ENCODE measurements at regions not wholly inside any gene's neighbourhood (a gene's known extent, or its start where the extent isn't known, plus 50 kb on each side); places are given as distances from the start of the nearest gene placed in this dataset.

GRCh38 chr4:62168681-62169080 lies 968.6 kb downstream of the ADGRL3 start:
- Mint-ChIP-seq H3K27ac (no peak overlapping the region), H3K9me3 (peaks cover 14 to 15% of the 10 kb centered on the region in 2 donors), H3K36me3 (no peaks in the 10 kb centered on the region)
- DNase-seq (ENCODE audit: low spot score in 2 of 2) (no peak), ATAC-seq (no peak)

GRCh38 chr4:62162606-62163005 lies 962.5 kb downstream of the ADGRL3 start:
- Mint-ChIP-seq H3K27ac (no peak overlapping the region), H3K9me3 (peaks cover 22 to 31% of the 10 kb centered on the region in 2 donors), H3K36me3 (peaks cover 8 to 10% of the 10 kb centered on the region in 2 donors)
- no peak for ATAC-seq
- DNase-seq (ENCODE audit: low spot score in 2 of 2) = no peak

- Mint-ChIP-seq H3K9me3 (peaks cover 29% of the 10 kb centered on the region in 2 donors), H3K27ac (no peak overlapping the region), H3K36me3 (peaks cover 8 to 10% of the 10 kb centered on the region in 2 donors)
- DNase-seq (ENCODE audit: low spot score in 2 of 2) (no peak), ATAC-seq (no peak)
Observed at GRCh38 chr4:62161446-62161845, 961.3 kb downstream of the ADGRL3 start.

- no peak for DNase-seq (ENCODE audit: low spot score in 2 of 2)
- Mint-ChIP-seq H3K27ac (no peak overlapping the region), H3K9me3 (peaks cover 21 to 28% of the 10 kb centered on the region in 2 donors), H3K36me3 (peaks cover 8 to 10% of the 10 kb centered on the region in 2 donors)
- no peak for ATAC-seq
Observed at GRCh38 chr4:62159876-62160275, 959.8 kb downstream of the ADGRL3 start.

GRCh38 chr4:62159306-62159705 lies 959.2 kb downstream of the ADGRL3 start:
- no peak for ATAC-seq
- H3K27ac Mint-ChIP-seq = no peak overlapping the region
- H3K9me3 Mint-ChIP-seq = peaks cover 16 to 25% of the 10 kb centered on the region in 2 donors
- DNase-seq (ENCODE audit: low spot score in 2 of 2) = no peak
- H3K36me3 Mint-ChIP-seq = peaks cover 8 to 10% of the 10 kb centered on the region in 2 donors

GRCh38 chr4:62156205-62156604 lies 956.1 kb downstream of the ADGRL3 start:
- Mint-ChIP-seq H3K36me3 (peaks cover 8 to 19% of the 10 kb centered on the region in 2 donors), H3K27ac (no peak overlapping the region), H3K9me3 (peaks cover 38 to 47% of the 10 kb centered on the region in 2 donors)
- ATAC-seq (no peak), DNase-seq (ENCODE audit: low spot score in 2 of 2) (no peak)

- ATAC-seq = no peak
- no peak overlapping the region for H3K27ac Mint-ChIP-seq
- no peaks in the 10 kb centered on the region for H3K36me3 Mint-ChIP-seq
- peaks cover 14 to 15% of the 10 kb centered on the region in 2 donors for H3K9me3 Mint-ChIP-seq
- no peak for DNase-seq (ENCODE audit: low spot score in 2 of 2)
Observed at GRCh38 chr4:62145276-62145675, 945.1 kb downstream of the ADGRL3 start.

- H3K27ac Mint-ChIP-seq = no peak overlapping the region
- ATAC-seq (no peak), DNase-seq (ENCODE audit: low spot score in 2 of 2) (no peak)
- peaks cover 13 to 15% of the 10 kb centered on the region in 2 donors for H3K9me3 Mint-ChIP-seq
- no peaks in the 10 kb centered on the region for H3K36me3 Mint-ChIP-seq
Observed at GRCh38 chr4:62144431-62144830, 944.3 kb downstream of the ADGRL3 start.

GRCh38 chr4:62135565-62136156 lies 935.5 kb downstream of the ADGRL3 start:
- DNase-seq (ENCODE audit: low spot score in 2 of 2) (no peak), ATAC-seq (no peak)
- peaks cover 0 to 2% of the 10 kb centered on the region in 2 donors for H3K36me3 Mint-ChIP-seq
- peaks cover 26 to 30% of the 10 kb centered on the region in 2 donors for H3K9me3 Mint-ChIP-seq
- no peak overlapping the region for H3K27ac Mint-ChIP-seq

GRCh38 chr4:62133977-62134376 lies 933.9 kb downstream of the ADGRL3 start:
- DNase-seq (ENCODE audit: low spot score in 2 of 2) = no peak
- Mint-ChIP-seq H3K36me3 (peaks cover 0 to 6% of the 10 kb centered on the region in 2 donors), H3K27ac (no peak overlapping the region), H3K9me3 (peaks cover 29% of the 10 kb centered on the region in 2 donors)
- no peak for ATAC-seq

- no peak for ATAC-seq
- no peak overlapping the region for H3K27ac Mint-ChIP-seq
- DNase-seq (ENCODE audit: low spot score in 2 of 2) = no peak
- peaks cover 23 to 24% of the 10 kb centered on the region in 2 donors for H3K9me3 Mint-ChIP-seq
- peaks cover 0 to 6% of the 10 kb centered on the region in 2 donors for H3K36me3 Mint-ChIP-seq
Observed at GRCh38 chr4:62133101-62133897, 933.2 kb downstream of the ADGRL3 start.

- H3K36me3 Mint-ChIP-seq = peaks cover 0 to 6% of the 10 kb centered on the region in 2 donors
Observed at GRCh38 chr4:62131049-62131448, 930.9 kb downstream of the ADGRL3 start.

GRCh38 chr4:62130637-62131036 lies 930.5 kb downstream of the ADGRL3 start:
- Mint-ChIP-seq H3K27ac (no peak overlapping the region), H3K36me3 (peaks cover 0 to 6% of the 10 kb centered on the region in 2 donors), H3K9me3 (peaks cover 21 to 30% of the 10 kb centered on the region in 2 donors)
- DNase-seq (ENCODE audit: low spot score in 2 of 2) = no peak
- no peak for ATAC-seq

More at GRCh38 chr4:62131049-62131448, 930.9 kb downstream of the ADGRL3 start:
- ATAC-seq (no peak), DNase-seq (ENCODE audit: low spot score in 2 of 2) (no peak)
- Mint-ChIP-seq H3K27ac (no peak overlapping the region), H3K9me3 (peaks cover 23 to 30% of the 10 kb centered on the region in 2 donors)

- ATAC-seq (no peak), DNase-seq (ENCODE audit: low spot score in 2 of 2) (no peak)
- Mint-ChIP-seq H3K27ac (no peak overlapping the region), H3K36me3 (peaks cover under 1 to 6% of the 10 kb centered on the region in 2 donors), H3K9me3 (peaks cover 17 to 30% of the 10 kb centered on the region in 2 donors)
Observed at GRCh38 chr4:62130230-62130629, 930.1 kb downstream of the ADGRL3 start.

Measured in activated naive CD4-positive, alpha-beta T cell treated with anti-CD3 and anti-CD28 coated beads, Interleukin-2, amount 50 U/mL, for 72 hours (primary cell).